ENCODE measurements at regions not wholly inside any gene's neighbourhood (a gene's known extent, or its start where the extent isn't known, plus 50 kb on each side); places are given as distances from the start of the nearest gene placed in this dataset.

DNA sequence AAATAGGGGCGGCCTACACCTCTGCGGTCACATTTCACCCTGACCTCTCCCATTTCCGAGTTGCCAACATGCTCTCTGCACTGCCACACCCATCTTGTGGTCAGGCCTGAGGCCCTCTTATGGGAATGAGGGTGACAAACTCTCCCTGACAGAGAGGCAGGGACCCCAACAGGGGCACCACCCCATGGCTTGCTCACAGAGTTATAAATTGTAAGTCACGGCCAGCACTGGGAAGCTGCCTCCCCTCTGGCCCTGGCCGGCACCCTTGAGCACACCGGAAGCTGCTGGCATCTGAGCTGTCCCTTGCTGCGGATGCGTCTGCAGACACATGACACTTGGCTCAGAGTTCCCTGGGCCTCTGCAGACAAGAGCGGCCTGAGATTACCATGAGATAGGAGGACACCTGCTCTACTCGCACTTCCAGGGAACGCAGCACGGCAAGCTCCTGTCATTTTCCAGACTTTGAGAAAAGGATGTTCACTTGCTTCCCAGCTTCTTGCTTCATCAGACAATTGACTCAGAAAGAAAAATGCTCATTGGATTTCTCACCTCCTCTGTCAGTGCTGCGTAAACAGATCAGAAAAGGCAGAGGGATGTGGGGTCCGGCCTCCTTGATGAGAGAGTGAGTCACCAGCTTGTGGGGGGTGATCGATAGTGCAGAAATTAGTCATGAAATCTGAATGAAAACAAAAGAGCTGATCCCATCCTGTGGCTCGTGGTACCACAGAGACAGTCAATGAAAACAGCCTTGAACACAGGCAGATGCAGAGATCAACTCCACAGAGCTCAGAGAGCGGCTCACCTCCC, 269.8 kb downstream of the SYK start:
- DNase-seq (ENCODE audit: low read depth): no peak

DNA sequence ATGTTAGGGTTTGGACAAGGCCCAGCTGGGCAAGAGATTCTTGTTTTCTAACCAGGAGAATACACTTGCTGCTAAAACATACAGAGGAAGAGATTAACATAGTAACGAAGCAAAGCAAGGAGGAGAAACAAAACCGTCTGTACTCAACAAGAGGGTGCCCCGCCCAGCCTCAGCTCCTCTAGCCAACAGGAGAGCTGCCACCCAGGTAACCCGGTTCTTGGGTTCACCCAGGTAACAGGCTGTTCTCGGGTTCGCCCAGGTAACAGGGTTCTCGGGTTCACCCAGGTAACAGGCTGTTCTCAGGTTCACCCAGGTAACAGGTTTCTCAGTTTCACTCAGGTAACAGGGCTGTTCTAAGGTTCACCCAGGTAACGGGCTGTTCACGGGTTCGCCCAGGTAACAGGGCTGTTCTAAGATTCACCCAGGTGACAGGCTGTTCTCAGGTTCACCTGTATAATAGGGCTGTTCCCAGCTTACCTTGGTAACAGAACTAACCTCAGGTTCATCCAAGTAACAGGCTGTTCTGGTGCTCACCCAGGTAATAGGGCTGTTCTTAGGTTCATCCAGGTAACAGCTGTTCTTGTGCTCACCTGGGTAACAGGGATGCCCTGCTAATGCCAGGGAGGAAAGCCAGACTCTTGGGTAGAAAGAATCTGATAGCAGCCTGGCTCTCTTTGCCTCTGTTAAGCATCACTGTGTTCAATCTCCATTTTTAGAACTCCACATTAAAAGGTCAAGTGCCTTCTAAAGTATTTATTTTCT, 271.6 kb downstream of the SYK start:
- no peak for DNase-seq (ENCODE audit: low read depth)

DNA sequence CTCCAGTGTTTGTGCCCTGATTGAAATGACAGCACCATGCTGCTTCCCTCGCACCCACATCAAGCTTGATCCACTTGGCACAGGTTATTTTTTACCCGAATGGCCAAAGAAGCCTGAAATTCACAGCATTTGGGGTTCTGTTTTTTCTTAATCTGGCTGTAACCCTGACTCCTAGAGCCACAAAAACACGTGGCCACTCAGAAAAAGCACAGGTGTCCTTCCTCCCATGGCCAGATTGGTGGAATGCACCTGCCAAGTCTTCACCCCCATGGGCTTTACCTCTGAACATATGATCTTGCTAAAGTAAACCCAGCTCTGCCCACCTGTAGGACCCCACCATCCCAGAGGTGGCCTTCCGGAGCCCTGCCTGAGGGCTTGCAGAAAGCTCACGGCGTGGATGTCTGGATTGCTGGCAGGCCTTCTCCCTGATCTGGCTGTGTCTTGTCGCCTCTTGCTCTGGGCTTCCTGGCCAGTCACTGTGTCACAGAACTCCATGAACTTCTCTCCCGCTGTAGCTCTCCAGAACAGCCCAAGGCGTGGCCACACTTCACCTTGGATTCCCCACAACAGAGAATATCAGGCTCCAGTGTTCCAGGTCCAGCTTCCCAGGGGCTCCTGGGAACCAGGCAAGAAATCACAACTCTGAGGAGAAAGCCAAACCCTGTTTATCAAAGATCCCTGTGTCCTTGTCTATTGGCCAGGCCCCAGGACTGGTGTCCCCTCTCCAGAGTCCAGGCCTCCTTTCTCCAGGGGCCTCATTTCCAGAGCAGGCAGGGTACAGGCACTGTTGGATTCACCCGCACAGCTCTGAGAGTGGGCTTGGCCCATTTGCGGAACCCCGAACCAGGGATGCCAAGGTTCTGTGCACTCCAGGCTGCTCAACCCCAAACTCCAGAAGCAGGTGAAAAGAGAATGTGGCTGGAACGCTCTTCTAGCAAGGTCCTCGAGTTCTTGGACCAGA, 272.5 kb downstream of the SYK start:
- DNase-seq (ENCODE audit: low read depth): no peak

DNA sequence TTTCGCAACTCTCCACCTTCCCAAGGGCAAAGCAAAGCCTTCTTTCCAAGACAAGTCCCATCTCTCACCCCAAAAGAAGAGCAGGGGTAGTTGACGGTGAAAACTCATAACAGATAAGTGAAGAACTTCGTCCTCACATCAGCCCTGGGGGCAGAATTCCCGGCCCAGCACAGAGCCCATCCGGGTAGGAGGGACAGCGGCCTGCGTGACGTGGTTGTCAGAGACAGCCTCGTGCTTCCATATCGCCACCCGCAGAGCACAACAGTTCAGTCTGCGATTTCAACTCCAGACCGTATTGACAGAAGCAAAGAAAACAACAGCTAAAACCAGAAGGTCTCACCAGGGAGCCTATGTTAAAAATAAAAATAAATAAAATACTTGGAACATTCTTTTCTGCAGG, 273.2 kb downstream of the SYK start:
- DNase-seq (ENCODE audit: low read depth): no peak

DNA sequence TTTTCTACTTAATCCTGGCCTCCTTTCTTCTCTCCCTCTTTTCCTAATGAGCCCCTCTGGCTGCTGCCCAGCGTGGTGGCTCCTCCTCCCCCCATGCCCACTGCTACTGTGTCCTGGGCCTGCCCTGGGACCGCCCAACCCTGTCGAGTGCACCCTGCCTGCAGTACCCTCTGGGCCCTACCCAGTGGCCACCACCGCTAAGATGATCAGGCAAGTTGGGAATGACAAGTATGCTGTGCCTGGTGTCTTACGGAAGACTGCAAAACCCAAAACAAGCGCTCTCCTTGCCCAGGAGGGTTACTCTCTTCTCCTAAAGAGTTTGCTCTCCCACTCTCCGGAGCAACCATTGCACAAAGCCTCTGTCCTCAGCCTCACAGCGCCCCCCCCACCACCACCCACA, 273.7 kb downstream of the SYK start:
- DNase-seq (ENCODE audit: low read depth): no peak

DNA sequence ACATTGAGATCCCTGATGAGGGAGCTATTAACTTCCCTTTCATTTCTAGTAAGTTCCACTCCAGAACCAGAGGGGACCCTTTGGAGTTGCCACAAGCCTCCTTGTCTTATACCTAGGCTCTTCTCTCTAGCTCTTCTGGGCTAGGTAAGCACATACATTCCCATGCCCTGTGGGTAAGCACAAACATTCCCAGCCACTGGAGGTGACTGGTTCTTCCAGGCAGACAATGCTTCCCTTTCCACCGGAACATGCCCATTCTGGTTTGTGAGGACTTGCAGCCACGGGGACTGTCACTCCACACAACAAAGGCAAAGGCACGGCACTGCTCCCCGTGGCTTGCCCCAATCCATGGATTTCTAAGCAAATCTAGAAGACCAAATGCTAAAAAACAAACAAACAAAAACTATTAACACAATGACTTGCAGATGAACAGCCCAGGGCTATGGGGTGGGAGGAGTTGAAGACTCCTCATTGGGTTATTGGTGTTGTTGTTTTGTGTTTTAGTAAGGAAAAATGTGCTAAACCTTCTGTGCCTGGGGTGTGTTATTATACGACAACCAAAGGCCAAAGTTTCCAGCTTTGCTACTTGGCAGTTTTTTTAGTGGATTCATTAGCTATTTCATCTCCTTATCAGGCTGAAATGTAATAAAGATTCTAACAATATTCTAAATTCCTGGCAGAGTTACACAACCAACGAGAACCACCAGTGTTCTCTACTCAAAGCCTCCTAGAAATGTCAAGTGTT, 276.2 kb downstream of the SYK start:
- no peak for DNase-seq (ENCODE audit: low read depth)

DNA sequence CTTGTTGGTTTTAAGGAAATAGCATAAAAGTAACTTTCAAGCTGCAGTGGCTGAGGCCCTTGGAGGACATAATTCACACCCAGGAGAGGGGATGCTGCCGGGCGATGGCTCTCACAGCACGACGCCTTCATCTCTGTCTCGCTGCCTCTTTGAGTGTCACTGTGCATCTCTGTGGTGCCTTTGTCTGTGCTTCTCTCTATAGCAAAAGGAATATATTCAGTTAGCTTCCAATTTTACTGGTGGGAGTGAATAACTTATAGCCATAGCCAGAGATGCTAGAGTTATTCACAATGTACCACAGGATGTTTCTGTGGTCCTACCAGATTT, 276.7 kb downstream of the SYK start:
- no peak for DNase-seq (ENCODE audit: low read depth)

DNA sequence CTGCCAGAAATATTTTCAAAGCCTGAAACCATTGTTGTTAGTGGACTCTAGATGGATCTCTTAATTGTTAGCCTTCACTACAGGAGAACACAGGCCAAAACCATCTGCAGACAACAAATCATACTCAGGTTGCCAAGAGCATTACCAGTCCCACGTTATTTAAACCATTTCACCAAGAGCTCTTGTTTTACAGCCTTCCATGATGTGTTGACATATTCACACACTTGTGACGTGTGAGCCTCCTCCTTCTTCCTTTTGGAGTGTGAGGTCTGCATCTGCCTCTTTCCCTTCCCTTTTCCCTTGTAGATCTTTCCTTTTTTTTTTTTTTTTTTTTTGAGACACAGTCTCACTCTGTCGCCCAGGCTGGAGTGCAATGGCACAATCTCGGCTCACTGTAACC, 279.0 kb downstream of the AUH start:
- no peak for DNase-seq (ENCODE audit: low read depth)

DNA sequence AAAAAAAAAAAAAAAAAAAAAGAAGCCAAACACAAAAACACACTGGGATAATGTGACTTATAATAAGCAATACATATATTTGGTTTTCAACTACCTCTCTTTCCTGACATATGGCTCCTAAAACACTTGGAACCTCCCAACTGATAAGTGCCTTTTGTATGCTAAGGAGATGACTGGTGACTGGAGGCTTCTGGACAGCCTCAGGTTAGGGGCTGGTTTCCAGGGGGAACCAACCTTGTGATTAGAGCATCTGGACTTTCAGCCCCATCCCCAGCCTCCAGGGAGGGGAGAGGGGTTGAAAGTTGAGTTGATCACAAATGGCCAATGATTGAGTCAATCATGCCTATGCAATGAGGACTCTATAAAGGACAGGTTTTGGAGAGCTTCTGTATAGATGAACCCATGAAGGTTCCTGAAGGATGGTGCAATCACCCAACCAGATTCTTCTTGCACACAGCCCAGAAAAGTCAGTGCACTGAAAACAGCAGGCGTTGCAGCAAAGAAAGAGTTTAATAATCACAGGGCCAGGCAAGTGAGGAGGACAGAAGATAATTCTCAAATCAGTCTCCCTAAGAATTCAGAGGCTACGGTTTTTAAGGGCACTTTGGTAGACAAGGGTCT, 276.7 kb downstream of the AUH start:
- DNase-seq (ENCODE audit: low read depth): no peak

DNA sequence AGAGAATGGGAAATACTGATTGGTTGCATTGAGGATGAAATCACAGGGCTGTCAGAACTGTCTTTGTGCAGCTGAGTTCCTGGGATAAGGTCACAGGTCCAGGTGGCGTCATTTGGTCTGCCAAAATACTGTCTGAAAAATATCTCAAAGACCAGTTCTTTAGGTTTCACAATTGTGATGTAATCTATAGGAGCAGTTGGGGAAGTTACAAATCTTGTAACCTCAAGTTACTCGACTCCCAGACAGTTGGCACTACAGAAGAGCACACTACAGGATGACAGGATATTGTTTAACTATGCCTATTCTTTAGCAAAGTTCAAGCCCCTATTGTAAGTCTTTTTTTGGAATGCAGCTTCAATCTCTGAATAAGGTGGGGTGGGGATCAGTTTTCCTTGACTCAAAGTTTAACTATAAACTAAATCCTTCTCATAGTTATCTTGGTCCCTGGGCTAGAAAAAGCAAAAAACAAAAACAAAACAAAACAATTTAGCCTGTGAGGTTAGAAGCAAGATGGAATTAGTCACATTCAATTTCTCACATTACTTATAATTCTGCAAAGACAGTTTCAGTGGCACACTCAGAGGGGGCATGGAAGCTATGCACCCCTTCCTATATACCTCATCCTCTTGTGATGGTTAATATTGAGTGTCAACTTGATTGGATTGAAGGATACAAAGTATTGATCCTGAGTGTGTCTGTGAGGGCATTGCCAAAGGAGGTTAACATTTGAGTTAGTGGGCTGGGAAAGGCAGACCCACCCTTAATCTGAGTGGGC, 276.0 kb downstream of the AUH start:
- DNase-seq (ENCODE audit: low read depth): no peak

DNA sequence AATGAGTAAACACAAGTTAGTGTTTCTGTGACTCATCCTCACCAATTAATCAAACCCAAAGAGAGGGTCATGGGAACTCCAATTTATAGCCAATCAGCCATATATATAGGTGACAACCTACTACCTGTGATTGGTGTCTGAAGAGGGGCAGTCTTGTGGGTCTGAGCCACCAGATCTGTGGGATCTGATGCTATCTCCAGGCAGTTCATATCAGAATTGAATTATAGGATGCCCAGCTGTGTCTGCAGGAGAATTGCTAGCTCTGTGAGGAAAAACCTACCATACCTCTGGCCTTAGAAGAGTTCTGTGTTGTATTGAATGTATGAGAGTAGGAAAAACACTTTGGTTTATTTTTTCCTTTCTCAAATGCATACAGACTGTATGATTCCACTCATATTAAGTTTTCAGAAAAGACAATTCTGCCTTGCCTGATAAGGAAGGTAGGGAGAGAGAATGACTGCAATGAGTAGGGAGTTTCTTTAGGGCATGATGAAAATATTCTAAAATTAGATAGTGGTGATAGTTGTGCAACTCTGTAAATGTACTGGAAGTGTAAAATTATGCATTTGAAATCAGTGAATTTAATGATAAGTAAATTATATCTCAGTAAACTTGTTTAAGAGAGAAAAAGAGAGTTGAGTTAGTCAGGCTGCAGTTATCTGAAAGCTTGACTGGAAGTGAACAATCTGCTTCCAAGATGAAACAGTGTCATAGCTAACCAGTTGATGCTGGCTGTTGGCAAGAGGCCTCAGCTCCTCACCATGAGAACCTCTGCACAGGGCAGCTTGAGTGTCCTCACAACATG, 274.9 kb downstream of the AUH start:
- no peak for DNase-seq (ENCODE audit: low read depth)

DNA sequence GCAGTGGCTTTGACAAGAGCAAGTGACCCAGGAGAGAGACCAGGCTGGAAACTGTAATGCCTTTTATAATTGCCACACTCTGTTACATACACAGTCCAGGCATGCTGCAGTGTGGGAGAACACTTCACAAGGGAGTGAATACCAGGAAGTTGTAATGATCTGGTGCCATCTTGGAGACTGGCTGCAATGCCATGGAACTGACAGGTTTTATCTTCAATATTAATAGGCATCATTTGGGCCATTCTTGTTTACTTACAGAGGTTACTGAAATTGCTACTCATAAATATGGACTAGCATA, 274.3 kb downstream of the AUH start:
- DNase-seq (ENCODE audit: low read depth): no peak

DNA sequence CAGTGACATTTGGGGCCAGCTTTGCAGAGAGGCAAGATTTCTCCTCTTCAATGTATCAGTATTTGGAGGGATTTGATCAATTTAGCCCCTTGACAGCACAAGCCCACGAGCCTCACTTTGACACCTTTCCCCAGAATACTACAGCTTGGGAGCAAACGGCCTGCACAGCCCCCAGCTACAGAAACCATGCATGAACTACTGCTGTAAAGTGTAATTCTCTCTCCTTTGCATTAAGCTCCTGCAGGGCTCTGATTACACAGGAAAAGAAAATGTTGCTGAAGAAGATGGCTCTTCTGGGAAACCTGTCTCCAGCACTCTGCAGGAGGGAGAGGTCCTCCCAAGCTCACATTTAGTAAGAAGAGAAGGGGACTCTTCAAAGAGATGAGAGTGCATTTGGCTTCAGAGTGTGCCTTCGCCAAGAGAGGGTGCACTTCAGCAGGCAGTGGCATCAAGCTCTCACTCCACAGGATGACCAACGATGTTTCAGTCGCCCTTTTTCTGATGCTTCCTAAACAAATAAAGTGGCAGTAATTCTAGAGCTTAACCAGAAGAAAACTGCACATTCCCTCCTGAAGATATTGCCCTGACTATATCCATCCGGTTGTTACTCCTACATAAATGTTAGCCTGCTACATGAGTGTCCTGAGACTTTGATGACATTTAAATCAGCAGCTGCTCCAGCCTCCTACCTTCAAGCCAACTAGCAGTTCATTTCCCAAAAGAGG, 272.2 kb downstream of the AUH start:
- DNase-seq (ENCODE audit: low read depth): no peak

DNA sequence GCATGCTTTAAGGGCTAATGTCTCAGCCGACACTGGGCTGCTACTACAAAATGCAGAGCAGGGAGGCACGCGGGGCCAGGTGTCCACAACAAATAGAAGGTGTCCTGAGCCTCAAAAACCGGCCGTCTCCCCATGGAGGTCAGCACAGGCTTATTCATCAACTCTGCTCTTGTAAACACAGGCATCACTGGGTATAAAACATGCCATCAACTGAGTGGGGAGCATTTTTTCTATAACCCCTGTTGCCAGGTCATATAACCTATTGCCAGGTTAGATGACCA, 271.6 kb downstream of the AUH start:
- no peak for DNase-seq (ENCODE audit: low read depth)

DNA sequence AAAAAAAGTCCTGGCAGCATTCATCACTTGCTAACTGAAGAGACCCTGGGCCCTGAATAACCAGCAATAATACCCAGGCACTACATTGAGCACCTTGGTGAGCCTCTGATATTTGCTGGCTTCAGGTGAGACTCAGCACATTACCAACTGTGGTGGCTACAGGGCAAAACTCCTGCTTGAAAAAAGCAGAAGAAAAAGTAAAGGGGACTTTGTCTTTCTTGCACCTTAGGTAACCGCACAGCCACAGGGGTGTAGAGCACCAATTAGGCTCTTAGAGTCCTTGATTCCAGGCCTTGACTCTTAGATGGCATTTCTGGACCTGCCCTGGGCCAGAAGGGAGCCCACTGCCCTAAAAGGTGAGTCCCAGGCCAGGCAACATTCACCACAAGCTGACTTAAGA, 269.5 kb downstream of the AUH start:
- DNase-seq (ENCODE audit: low read depth): no peak

DNA sequence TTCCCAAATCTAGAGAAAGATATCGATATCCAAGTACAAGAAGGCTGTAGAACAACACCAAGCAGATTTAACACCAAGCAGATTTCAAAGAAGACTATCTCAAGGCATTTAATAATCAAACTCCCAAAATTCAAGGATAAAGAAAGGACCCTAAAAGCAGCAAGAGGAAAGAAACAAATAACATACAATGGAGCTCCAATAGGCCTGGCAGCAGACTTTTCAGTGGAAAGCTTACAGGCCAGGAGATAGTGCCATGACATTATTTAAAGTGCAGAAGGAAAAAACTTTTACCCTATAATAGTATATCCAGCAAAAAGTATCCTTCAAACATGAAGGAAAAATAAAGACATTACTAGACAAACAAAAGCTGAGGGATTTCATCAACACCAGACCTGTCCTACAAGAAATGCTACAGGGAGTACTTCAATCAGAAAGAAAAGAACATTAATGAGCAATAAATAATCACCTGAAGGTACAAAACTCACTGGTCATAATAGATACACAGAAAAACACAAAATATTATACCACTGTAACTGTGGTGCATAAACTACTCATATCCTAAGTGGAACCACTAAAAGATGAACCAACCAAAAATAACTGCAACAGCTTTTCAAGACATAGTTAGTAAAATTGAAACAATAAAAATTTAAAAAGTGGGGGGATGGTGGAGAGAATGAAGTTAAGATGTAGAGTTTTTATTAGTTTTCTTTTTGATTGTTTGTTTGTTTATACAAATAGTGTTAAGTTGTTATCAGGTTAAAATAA, 267.2 kb downstream of the AUH start:
- DNase-seq (ENCODE audit: low read depth): no peak

DNA sequence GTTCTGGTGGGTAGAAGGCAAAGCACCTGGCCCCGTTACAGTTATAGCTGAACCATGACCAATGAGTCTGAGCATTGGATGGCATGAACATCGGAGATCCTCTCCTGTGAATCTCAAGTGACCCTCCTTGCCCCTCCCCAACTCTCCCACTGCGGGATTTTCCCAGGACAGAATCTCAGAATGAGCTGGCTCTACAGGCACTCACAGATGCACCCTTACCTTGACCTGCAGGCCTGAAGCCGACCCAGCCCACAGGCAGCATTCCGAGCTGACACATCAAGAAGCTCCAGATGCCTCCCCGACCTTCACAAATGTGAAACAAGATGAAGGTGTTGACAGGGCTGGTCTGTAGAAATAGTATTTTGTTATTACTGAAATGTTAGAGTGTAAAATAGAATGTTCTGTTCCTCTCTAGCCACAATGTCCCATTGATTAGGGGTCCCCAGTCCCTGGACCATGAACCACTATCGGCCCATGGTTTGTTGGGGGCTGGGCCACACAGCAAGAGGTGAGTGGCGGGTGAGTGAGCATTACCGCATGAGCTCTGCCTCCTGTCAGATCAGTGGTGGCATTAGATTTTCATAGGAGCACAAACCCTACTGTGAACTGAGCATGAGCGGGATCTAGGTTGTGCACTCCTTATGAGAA, 263.4 kb downstream of the AUH start:
- no peak for DNase-seq (ENCODE audit: low read depth)

DNA sequence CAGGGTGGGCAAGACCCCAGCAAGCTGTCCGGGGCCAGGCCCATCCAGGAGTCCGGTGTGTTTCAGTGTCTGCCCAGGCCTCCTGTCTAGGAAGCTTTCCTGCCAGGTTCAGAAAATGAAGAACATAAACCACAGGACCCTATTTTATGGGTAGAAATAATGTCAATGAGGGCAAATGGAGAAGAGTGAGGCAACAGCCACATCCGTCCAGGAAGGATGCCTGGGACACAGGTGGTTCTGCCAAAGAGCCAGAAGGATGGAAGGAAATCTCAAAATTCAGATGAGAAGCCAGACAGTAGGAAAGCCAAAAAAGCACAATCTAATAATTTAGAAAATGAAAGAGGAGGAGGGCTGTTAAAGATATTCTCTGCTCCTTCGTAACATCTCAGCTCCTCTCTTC, 262.3 kb downstream of the AUH start:
- no peak for DNase-seq (ENCODE audit: low read depth)
